ENCODE measurements at regions not wholly inside any gene's neighbourhood (a gene's known extent, or its start where the extent isn't known, plus 50 kb on each side); places are given as distances from the start of the nearest gene placed in this dataset.
"Not testable (repeated sequence)": the region's sequence is repeated elsewhere in the genome, so short reads cannot be mapped to it uniquely, and the experiment has no call there.

DNA sequence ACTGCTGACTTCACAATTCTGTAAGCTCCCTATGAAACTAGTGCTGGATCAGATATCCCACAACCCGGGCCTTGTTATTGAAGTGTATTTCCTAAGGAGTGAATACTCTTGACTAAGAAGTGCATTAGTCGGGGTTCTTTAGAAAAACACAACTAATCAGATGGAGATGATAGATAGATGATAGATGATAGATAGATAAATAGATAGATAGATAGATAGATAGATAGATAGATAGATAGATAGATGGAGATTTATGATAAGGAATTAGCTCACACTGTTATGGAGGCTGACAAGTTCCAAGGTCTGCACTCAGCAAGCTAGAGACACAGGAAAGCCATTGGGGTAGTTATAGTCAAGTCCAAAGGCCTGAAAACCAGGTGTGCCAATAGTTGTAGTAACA lies 214.6 kb upstream of the COX7C start:
- DNase-seq (ENCODE audit: low read depth, low spot score), result no peak

GRCh38 chr5:86404256-86404655 lies 213.5 kb upstream of the COX7C start:
- no peak for DNase-seq (ENCODE audit: low read depth, low spot score)

DNA sequence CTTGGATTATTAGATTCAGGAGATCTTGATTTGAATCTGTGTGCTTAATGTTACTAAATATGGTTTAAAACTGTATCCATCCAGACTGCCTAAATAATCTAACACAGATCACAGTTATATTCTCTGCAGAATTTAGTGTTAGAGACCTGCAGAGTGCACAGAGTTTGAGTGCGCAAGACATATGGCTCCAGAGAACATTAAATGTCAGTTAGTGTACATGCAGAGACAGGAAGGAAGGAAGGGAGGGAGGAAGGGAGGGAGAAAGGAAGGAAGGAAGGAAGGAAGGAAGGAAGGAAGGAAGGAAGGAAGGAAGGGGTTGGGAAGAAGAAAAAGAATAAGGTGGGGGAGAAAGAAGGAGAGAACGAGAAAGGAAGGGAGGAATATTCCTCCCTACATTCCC lies 210.0 kb upstream of the COX7C start:
- no peak for DNase-seq (ENCODE audit: low read depth, low spot score)

GRCh38 chr5:86411596-86411995 lies 206.1 kb upstream of the COX7C start:
- DNase-seq (ENCODE audit: low read depth, low spot score), result no peak

DNA sequence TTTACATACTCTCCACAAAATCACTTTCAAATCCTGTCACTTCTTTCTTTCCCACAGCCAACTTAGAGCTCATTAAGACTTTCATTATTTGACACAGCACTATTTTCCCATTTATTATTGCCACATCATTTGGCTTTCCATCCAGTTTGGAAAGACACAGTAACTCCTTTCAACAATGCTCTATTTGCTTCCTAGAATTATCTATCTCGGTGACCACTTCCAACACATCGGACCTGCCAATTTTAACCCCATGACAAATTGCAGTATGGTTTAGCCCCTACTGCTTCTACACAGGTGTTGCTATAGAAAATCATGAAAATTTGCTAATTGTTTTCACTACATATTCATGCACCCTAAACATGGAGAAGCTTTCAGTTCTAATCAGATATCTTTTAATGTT lies 190.6 kb upstream of the COX7C start:
- DNase-seq (ENCODE audit: low read depth, low spot score), result no peak

DNA sequence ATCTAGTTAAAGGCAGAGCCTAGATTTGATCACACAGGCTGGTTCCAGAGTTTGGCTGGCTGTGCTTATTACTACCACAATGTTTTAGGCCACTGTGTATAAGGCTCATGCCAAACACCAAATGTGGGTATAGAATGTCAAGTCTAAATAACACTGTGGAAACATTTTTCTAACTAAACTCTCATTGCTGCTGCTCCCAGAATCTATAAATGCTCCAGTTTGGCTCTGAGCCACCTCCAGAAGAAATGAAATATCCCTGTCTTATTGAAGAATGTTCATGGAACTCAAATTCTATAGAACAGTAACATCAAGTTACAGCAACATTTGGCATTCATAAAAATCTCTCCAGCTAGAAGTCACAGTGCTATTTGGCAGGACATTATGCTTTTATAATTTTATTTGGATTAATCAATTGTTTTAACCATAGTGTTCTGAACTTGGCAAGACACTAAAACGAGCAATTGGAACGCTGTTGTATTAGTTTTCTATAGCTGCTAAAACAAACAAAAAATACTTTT lies 178.1 kb upstream of the COX7C start:
- no peak for DNase-seq (ENCODE audit: low read depth, low spot score)

- DNase-seq (ENCODE audit: low read depth, low spot score), result no peak
Measured at GRCh38 chr5:86442036-86442745, 175.6 kb upstream of the COX7C start.

- no peak for DNase-seq (ENCODE audit: low read depth, low spot score)
Measured at GRCh38 chr5:86447362-86447761, 170.4 kb upstream of the COX7C start.

DNA sequence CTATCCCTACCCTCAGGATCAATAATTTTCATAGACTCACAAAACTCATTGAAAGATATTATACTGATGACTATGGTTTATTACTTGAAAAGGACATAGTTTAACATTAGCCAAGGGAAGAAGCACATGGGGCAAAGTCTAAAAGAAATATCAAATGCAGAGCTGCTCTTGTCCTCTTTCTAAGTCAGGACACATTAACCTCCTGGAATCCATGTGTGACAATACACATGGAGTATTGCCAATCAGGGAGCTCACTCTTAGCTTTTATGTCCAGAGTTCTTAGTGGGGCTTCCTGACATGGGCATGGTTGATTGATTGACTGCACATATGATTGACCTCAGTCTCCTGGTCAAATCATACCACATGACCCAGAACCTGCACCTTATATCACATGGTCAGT lies 165.5 kb upstream of the COX7C start:
- DNase-seq (ENCODE audit: low read depth, low spot score), result no peak

DNA sequence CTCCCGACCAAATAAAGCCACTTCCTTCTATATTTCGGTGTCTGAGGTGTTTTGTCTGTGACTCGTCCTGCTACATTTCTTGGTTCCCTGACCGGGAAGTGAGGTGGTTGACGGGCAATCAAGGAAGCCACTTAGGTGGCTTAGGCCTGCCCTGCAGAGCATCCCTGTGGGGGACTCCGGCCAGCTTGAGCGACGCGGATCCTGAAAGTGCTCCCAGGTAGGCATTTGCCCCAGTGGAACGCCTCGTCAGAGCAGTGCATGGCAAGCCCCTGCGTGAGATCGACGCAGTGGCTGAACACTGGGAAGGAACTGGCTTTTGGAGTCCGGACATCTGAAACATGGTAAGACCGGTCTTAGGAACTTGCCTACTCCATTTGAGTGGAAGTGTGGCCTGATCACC lies 157.2 kb upstream of the COX7C start:
- DNase-seq (ENCODE audit: low read depth, low spot score), result no peak

GRCh38 chr5:86461169-86461956 lies 156.4 kb upstream of the COX7C start:
- DNase-seq (ENCODE audit: low read depth, low spot score), result peak; percentile 3

DNA sequence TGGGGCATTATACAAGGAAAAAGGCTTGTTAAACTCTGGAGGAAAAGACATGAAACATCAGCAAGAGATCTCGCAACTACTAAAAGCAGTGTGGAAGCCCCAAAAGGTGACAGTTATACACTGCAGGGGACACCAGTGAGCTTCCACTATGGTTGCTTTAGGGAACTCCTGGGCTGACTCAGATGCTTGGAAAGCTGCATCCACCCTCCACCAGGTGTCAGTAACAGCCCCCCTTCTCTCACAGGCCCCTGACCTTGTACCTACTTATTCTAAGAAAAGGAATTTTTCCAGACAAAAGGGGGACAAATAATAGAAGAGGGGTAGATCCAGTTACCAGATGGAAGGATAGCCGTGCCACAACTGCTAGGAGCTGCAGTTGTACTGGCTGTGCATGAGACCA lies 154.4 kb upstream of the COX7C start:
- DNase-seq (ENCODE audit: low read depth, low spot score), result no peak

GRCh38 chr5:86465052-86465838 lies 152.5 kb upstream of the COX7C start:
- no peak for DNase-seq (ENCODE audit: low read depth, low spot score)

- not testable (repeated sequence) for DNase-seq (ENCODE audit: low read depth, low spot score)
Measured at GRCh38 chr5:86466721-86467120, 151.0 kb upstream of the COX7C start.

DNA sequence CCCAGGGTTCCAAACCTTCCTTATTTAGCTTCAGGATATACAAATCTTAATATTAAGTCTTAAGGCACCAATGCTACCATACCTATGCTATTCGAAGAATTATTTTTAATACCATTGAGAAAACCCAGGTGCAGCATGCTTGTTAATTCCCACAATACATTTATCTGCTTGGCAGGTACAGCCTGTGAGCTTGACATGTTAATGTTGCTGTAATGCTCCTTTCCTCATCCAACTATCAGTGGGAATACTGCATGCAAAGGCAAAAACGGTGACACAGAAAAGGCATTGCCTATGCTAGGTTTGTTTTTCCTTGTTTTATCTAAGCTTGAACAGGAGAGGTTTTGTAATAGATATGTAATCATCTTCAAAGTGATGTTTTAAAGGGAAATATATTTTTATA lies 135.7 kb upstream of the COX7C start:
- DNase-seq (ENCODE audit: low read depth, low spot score), result no peak

- DNase-seq (ENCODE audit: low read depth, low spot score), result no peak
Measured at GRCh38 chr5:86493777-86494176, 124.0 kb upstream of the COX7C start.

GRCh38 chr5:86500947-86501346 lies 116.8 kb upstream of the COX7C start:
- no peak for DNase-seq (ENCODE audit: low read depth, low spot score)

DNA sequence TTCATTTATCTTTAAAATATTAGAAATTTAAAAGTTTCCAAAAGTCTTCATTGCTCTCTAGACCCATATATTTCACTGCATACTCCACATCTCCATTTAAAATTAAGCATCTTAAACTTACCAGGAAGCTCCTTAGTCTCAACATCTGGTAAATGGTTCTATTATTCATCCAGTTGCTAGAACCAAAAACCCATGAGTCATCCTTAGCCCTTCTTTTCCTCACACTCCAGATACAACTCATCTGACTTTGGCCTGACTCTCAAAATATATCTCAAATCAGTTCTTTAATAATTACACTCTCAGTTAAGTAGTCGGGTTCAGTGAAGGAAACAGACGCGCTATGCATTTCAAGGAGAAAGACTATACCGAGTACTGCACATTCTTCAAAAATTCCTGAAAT lies 110.2 kb upstream of the COX7C start:
- DNase-seq (ENCODE audit: low read depth, low spot score), result no peak

DNA sequence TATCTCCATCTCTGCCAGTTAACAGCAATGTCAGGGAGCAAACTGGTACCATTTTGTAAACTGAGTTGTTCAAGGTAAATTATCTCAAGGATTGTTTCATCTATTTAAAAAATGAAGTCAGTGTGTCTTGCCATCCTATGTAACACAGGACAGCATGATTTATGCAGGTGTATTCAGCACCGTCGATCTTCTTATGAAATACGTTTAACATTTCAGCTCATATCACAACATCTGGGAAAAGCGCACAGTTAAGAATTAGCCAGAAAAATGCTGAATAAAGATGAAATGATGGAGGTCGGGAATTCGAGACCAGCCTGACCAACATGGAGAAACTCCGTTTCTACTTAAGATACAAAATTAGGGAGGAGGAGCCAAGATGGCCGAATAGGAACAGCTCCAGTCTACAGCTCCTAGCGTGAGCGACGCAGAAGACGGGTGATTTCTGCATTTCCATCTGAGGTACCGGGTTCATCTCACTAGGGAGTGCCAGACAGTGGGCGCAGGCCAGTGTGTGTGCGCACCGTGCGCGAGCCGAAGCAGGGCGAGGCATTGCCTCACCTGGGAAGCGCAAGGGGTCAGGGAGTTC lies 107.3 kb upstream of the COX7C start:
- DNase-seq (ENCODE audit: low read depth, low spot score), result not testable (repeated sequence)

- no peak for DNase-seq (ENCODE audit: low read depth, low spot score)
Measured at GRCh38 chr5:86523718-86524117, 94.0 kb upstream of the COX7C start.

GRCh38 chr5:86525622-86526021 lies 92.1 kb upstream of the COX7C start:
- no peak for DNase-seq (ENCODE audit: low read depth, low spot score)

- no peak for DNase-seq (ENCODE audit: low read depth, low spot score)
Measured at GRCh38 chr5:86526811-86527348, 90.9 kb upstream of the COX7C start.
